SIG-M5 treated with dmso at 0.1 percent for 504 hours (cell line): ENCODE measurements at regions not wholly inside any gene's neighbourhood (a gene's known extent, or its start where the extent isn't known, plus 50 kb on each side); places are given as distances from the start of the nearest gene placed in this dataset.
"Not testable (repeated sequence)": the region's sequence is repeated elsewhere in the genome, so short reads cannot be mapped to it uniquely, and the experiment has no call there.

Source experiments
- DNase-seq: peaks from one replicate; lab custom pipeline; 2025; ENCODE audit not compliant: unreplicated experiment; lab: John Stamatoyannopoulos, UW

DNA sequence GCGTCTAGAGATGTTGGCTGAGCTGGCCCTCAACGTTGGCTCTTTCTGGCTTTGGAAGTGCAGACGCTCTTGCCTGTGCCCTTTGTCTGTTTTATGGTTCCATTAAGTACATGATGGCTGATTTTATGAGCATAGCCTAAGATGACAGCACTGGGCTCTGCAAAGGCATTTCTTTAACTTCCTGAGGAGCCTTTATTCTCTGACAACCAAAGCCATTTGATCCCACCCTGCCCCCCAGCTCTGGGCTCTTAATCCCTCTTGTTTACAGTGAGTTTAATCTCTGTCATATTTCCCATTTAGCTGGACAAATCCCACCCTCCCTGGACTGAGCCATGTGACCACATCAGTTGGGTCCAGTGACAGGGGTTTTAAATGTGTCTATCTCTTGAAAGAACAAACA, 195.9 kb downstream of the ACKR3 start:
- no peak for DNase-seq

GRCh38 chr2:236766850-236767249, 197.2 kb downstream of the ACKR3 start:
- no peak for DNase-seq

DNA sequence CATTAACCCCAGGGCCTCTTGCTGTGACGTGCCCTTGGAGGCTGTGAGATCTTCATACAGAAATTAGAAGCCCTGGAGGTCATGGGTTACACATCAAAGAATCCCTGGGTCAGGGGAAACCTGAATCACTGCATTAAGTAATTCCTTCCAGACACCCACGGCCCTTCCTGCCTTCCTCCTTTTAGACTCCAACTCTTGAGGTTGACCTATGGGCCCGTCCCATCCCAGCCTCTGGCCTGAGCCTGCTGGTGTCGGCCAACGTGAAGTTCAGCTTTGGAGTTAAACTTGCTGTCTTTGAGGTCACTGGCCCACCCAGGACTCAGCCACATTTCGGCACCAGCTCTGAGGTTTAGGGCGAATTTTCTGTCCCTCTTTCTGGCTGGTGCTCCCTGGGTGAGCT, 198.3 kb downstream of the ACKR3 start:
- no peak for DNase-seq

DNA sequence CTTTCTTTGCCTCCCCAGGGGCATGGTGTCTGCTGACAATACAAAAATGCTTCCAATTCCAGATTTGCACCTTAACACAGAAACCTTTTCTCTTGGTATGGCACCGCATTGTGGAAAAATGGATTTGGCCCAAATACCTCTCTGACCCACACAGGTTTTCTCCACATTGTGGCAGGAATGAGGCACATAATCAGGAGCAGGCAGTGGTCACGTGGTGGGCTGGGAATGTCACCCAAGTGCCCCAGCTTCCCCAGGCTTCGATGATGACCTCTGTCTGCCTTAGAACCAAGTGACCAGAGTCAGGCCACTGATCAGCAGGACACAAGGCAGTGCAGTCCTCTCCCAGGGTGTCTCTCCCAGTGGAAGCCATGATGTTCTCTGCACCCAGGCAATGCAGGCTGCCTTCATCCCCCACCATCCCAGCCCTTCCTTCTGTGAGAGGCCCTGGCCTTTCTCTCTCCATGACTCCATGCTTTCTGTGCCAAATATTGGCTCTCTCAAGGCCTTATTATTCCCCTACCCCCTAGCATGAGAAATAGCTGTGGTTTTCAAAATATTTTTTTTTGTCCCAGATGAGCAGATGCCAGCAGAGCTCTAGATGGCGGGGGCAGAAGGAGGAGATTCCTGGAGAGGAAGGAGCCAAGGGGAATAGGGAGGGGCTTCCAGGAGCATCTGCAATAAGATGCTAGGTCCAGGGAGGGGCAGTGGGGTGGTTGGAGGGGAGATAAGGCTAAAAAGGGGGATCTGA, 198.9 kb downstream of the ACKR3 start:
- no peak for DNase-seq

GRCh38 chr2:236769981-236770671, 200.5 kb downstream of the ACKR3 start:
- no peak for DNase-seq

- no peak for DNase-seq
Measured at GRCh38 chr2:236772220-236772837, 202.7 kb downstream of the ACKR3 start.

DNA sequence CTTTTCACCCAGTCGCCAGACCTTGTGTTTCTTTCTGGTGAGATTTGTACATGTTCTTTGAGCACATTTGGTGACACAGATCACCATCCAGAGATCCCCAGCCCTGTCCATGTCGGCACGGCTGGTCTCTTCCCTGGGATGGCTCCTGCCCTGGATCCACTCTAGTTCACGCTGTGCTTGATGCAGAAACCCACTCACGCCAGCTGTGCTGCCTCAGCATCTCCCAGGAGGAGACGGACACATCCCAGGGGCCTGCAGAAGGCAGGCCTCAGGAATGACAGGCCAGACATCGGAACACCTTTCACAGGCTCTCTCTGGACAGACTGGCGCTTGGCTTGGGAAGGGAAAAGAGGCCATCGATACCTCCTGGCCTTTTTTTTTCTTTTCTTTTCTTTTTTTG, 203.6 kb downstream of the ACKR3 start:
- DNase-seq, result no peak

- DNase-seq, result no peak
Measured at GRCh38 chr2:236774171-236774570, 204.5 kb downstream of the ACKR3 start.

DNA sequence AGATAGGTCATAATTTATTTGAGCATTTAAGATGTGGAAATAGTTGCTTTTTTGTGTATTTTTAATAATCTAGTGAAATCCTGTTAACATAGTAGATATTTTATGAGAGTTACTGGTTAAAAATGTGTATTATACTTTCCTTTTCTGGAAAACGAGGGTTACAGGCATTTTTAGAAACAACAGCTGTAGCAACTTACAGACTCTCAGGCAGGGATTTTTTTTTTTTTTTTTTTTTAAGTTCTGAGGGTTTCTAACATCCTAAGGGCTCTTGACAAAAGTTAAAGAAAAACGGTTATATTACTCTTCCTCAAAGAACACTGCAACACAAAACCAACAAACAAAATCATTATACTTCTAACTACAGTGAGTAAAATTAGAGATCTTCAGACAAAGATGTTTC, 205.9 kb downstream of the ACKR3 start:
- DNase-seq, result no peak

GRCh38 chr2:236776206-236776605, 206.6 kb downstream of the ACKR3 start:
- DNase-seq, result no peak

GRCh38 chr2:236776695-236777251, 207.1 kb downstream of the ACKR3 start:
- DNase-seq, result no peak

DNA sequence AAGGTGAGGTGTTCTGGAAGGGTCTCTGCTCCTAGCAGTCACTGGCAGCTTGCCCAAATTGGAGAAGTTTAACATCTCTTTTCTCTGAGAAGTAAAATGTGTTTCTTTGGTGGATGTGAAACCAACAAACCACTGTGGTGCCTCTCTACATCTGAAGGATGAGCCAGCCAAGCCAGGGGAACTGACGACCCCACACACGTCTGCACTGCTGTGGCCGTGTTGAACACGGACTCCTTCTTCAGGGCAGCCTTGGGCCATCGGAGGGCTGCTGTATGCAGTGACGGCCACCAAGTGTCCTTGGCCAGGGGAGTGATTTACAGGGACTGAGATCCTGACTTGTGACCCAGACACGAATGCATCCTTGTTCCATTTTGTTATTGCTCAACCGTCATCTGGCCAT, 207.8 kb downstream of the ACKR3 start:
- DNase-seq, result no peak

DNA sequence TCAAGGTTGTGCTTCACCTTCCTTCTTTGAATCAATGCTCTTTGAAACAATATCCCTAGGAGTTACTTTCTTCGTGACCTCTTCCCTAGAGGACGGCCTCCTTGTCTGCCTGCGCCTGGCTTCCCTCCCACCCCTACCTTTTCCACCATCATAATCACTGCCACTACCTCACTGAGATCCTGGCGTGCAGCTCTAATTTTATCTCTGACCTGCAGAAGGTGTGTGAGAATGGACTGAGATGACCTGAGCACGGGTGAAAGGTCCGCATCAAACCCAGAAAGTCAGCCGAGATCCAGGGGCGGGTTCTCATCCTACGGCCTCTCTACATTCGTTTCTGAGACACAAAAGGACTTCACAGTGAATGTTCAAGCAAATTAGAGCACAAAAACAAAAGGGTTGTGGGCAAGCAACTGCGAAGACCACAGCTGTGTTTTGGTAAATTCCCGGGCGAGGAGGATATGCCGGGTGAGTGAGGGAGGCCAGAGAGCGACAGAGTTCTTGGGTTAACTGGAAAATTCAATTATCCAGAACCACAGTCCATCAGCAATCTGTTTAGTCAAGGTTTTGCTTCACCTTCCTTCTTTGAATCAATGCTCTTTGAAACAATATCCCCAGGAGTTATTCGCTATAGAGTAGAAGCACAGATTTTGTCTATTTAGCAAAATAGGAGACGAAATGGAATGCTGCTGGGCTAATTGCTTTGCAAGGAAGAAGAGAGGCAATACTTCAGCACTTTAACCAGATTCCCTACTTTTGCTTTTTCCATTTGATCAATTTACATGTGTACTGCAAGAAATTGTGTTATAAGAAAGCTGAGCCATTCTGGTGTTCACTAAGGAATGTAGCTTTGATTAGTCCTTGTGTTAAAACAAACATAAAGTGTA, 212.6 kb downstream of the ACKR3 start:
- DNase-seq, result no peak

DNA sequence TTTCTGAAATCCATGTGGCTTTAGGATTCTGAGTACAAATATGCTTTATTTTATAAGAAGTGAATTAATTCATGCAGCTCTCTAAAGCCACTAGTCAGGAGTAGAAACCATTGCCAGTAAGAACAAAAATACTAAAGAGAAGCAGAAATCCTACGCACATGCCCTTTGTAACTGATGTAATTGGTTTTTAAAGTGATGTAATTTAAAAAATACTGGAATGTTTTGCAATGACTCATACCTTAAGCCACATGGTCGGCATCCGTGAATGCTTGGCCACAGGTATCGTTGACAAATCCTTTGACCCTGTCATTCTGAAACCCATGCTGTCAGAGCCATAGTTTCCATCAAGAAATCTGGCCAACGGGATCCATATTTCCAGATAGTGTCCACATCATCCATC, 213.3 kb downstream of the ACKR3 start:
- DNase-seq, result no peak

DNA sequence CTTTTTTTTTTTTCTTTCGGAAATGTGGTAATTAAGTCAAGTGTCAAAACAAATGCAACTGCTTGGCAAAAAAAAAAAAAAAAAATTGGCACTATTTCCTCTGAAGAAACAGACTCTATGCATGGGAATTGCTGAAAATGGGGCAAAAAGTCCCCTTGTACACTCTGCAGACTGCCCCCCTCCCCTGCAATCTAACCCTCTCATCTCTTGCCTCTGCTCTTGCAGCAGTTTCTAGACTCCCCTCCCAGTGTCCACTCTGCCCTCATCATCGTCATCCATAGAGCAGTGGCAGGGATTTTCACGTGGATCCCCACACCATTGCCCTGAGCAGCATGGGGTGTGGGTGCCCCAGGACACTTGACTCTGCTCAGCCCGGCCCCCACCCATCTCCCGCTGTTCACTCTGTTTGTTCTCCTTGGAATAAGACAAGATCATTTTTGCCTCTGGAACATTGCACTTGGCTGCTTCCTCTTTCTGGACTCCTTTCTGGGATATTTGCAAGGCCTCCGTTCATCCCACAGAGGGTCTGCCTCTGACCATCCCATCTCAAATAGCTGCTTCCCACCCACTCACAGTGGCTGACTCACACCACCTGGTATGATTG, 213.9 kb downstream of the ACKR3 start:
- DNase-seq, result no peak

DNA sequence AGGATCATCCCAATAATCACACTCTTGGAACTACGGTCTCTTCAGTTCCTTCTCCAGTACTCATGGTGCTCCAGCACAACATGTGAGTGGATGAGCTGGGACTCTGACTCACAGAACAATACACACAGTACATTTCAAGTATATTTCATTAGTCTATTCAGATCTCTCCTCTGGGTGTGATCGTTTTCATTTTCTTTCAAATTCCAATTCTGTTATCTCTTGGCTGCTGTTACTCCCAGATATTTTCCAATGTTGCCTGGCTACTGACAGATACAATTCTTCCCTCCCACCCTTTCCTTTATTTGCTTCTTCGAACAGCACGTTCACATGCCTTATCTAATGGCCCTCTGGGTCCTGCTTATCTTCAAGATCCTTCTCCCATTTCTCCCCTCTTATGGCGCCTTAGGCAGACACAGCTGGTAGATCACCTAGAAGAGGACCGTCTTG, 216.0 kb downstream of the ACKR3 start:
- no peak for DNase-seq

- no peak for DNase-seq
Measured at GRCh38 chr2:236786751-236787150, 217.1 kb downstream of the ACKR3 start.

DNA sequence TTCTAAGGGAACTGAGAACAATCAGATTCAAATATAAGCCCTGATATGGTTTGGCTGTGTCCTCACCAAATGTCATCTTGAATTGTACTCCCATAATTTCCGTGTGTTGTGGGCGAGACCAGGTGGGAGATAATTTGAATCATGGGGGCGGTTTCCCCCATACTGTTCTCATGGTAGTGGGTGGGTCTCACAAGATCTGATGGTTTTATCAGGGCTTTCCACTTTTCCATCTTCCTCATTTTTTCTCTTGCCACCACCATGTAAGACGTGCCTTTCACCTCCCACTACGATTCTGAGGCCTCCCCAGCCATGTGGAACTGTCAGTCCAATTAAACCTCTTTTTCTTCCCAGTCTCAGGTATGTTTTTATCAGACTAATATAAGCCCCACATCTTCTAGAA, 217.8 kb downstream of the ACKR3 start:
- not testable (repeated sequence) for DNase-seq

GRCh38 chr2:236787885-236788284, 218.3 kb downstream of the ACKR3 start:
- DNase-seq, result peak; percentile 96

- no peak for DNase-seq
Measured at GRCh38 chr2:236790963-236791362, 221.3 kb downstream of the ACKR3 start.
